ENCODE measurements at regions not wholly inside any gene's neighbourhood (a gene's known extent, or its start where the extent isn't known, plus 50 kb on each side); places are given as distances from the start of the nearest gene placed in this dataset.

GRCh38 chr4:14337892-14338584 is 664.2 kb upstream of the CPEB2 start:
- TF ChIP-seq CTCF (IDR thresholded peaks at IDR 0.05), result no peak
- no peak for TF ChIP-seq POLR2A (IDR thresholded peaks at IDR 0.05)
- TF ChIP-seq POLR2AphosphoS5 (IDR thresholded peaks at IDR 0.05), result no peak
- no peak for TF ChIP-seq EP300 (IDR thresholded peaks at IDR 0.05)
- H3K9me3 ChIP-seq, result no peaks in the 10 kb centered on the region
- H3K36me3 ChIP-seq, result no peaks in the 10 kb centered on the region
- no peak for ATAC-seq (ENCODE audit: low FRiP score in 2 of 2)
- H3K27me3 ChIP-seq, result no peaks in the 10 kb centered on the region
- no peaks in the 10 kb centered on the region for H3K4me1 ChIP-seq
- WGBS, 2 donors, result 56 to 70% methylated on average over 2 of the region's 2 CpGs
- DNase-seq, result no peak
- H3K4me3 ChIP-seq, result no peak overlapping the region
- no peak overlapping the region for H3K27ac ChIP-seq

GRCh38 chr4:14338585-14339265 is 663.6 kb upstream of the CPEB2 start:
- ATAC-seq (ENCODE audit: low FRiP score in 2 of 2) (no peak), DNase-seq (no peak)
- 73 to 76% methylated on average over 4 of the region's 4 CpGs for WGBS, 2 donors

GRCh38 chr4:14339715-14340114 is 662.6 kb upstream of the CPEB2 start:
- no peak overlapping the region for H3K27ac ChIP-seq
- no peak for TF ChIP-seq CTCF (IDR thresholded peaks at IDR 0.05)
- no peak for TF ChIP-seq POLR2AphosphoS5 (IDR thresholded peaks at IDR 0.05)
- TF ChIP-seq EP300 (IDR thresholded peaks at IDR 0.05), result no peak
- no peak for TF ChIP-seq POLR2A (IDR thresholded peaks at IDR 0.05)
- H3K36me3 ChIP-seq, result no peaks in the 10 kb centered on the region
- no peaks in the 10 kb centered on the region for H3K4me1 ChIP-seq
- no peaks in the 10 kb centered on the region for H3K27me3 ChIP-seq
- no peaks in the 10 kb centered on the region for H3K9me3 ChIP-seq
- H3K4me3 ChIP-seq, result no peak overlapping the region
- ATAC-seq (ENCODE audit: low FRiP score in 2 of 2) (no peak), DNase-seq (no peak)
- WGBS, 2 donors, result 93% methylated on average over 4 to 5 of the region's 5 CpGs

More at GRCh38 chr4:14338585-14339265, 663.6 kb upstream of the CPEB2 start:
- Histone ChIP-seq H3K4me3 (no peak overlapping the region), H3K4me1 (no peaks in the 10 kb centered on the region), H3K27me3 (no peaks in the 10 kb centered on the region), H3K36me3 (no peaks in the 10 kb centered on the region), H3K27ac (no peak overlapping the region), H3K9me3 (no peaks in the 10 kb centered on the region)
- TF ChIP-seq POLR2A (IDR thresholded peaks at IDR 0.05) (no peak), POLR2AphosphoS5 (IDR thresholded peaks at IDR 0.05) (no peak), CTCF (IDR thresholded peaks at IDR 0.05) (no peak), EP300 (IDR thresholded peaks at IDR 0.05) (no peak)

- H3K4me3 ChIP-seq, result no peak overlapping the region
- TF ChIP-seq POLR2A (IDR thresholded peaks at IDR 0.05), result no peak
- TF ChIP-seq POLR2AphosphoS5 (IDR thresholded peaks at IDR 0.05), result no peak
- no peak for TF ChIP-seq CTCF (IDR thresholded peaks at IDR 0.05)
- TF ChIP-seq EP300 (IDR thresholded peaks at IDR 0.05), result no peak
Observed at GRCh38 chr4:14340321-14340720, 662.0 kb upstream of the CPEB2 start.

More at GRCh38 chr4:14340321-14340720, 662.0 kb upstream of the CPEB2 start:
- Histone ChIP-seq H3K4me1 (no peaks in the 10 kb centered on the region), H3K9me3 (no peaks in the 10 kb centered on the region), H3K27me3 (no peaks in the 10 kb centered on the region), H3K36me3 (no peaks in the 10 kb centered on the region), H3K27ac (no peak overlapping the region)
- DNase-seq (no peak), ATAC-seq (ENCODE audit: low FRiP score in 2 of 2) (no peak)
- 66 to 80% methylated on average over 4 of the region's 4 CpGs for WGBS, 2 donors
